ENCODE measurements at regions not wholly inside any gene's neighbourhood (a gene's known extent, or its start where the extent isn't known, plus 50 kb on each side); places are given as distances from the start of the nearest gene placed in this dataset.

DNA sequence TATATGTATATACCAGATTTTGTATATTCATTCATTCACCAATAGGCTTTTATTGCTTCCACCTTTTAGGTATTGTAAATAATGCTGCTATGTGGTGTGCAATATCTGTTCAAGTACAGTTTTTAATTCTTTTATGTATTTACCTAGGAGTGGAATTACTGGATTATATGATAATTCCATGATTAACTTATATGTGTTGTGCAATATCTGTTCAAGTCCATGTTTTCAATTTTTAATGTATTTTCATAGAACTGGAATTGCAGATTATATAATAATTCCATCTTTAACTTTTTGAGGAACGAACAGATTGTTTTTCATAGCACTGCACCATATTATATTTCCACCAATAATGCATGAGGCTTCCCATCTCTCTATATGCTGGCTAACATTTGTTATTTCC, 50.6 kb upstream of the L3MBTL4 start:
- DNase-seq = no peak

DNA sequence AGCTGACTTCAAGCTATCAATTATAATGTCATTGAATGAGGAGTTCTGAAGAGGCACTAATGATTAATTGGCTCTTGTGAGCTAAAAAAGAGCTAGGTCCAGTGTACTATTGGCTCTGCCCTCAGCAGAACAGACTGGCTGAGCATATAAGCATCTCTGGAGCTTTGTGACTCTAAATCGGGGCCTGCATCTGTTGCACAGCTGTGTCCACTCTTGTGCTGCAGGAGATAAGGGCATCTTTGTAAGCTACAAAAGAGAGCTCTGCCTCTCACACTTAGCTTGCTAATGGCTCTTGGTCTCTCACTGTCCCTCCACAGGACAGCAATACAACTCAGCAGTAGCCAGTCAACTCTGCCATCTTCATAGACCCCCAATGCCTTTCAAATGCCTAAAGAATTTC, 61.5 kb upstream of the L3MBTL4 start:
- no peak for DNase-seq

DNA sequence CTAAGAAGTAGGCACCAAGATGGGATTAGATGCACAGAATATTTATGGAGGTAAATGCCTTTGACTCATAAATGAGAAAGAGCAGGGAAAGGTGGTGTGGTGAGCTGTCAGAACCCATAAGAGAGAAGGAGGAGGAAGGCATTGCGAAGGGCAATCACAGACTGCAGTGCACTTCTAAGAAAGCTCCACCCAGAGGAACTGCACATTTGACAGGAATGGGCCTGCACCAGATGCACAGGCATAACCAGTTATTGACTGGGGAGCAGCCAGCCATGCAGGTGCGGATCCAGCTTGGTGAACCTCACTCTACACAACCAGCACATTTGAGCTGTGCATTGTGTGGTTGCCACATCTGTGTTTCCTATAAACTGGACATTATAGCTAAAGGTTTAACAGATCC, 62.2 kb upstream of the L3MBTL4 start:
- DNase-seq = no peak

DNA sequence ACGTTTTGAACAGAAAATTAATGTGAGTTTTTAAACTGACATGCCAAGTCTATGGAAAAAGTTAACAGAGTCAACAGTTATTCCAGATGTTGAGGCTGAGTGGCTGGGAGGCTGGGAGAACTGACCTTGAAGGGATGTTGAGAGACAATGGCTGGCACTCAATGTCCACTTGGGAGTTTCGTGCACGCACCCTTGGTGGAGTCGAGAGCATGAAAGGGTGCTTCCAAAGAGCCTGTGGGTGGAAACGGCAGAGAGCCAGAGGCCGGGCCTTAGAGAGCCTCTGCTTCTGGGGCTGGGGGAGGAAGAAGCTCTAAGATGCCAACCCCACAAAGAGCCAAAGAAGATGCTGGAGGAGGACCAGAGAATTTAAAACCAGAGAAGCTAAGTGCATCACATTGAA, 63.4 kb upstream of the L3MBTL4 start:
- no peak for DNase-seq

DNA sequence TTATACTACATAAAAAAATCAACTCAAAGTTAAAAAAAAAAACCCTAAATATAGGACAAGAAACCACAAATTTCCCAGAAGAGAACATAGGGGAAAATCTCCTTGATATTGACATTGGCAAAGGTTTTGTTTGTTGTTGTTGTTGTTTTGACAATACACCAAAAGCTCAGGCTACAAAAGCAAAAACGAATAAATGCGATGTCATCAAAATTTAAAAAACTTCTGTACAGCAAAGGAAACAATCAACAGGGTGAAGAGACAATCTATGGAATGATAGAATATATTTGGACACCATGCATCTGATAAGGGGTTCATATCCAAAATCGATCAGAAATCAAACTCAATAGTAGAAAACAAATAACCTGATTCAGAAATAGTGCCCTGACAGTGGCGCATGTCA, 65.0 kb upstream of the L3MBTL4 start:
- no peak for DNase-seq

DNA sequence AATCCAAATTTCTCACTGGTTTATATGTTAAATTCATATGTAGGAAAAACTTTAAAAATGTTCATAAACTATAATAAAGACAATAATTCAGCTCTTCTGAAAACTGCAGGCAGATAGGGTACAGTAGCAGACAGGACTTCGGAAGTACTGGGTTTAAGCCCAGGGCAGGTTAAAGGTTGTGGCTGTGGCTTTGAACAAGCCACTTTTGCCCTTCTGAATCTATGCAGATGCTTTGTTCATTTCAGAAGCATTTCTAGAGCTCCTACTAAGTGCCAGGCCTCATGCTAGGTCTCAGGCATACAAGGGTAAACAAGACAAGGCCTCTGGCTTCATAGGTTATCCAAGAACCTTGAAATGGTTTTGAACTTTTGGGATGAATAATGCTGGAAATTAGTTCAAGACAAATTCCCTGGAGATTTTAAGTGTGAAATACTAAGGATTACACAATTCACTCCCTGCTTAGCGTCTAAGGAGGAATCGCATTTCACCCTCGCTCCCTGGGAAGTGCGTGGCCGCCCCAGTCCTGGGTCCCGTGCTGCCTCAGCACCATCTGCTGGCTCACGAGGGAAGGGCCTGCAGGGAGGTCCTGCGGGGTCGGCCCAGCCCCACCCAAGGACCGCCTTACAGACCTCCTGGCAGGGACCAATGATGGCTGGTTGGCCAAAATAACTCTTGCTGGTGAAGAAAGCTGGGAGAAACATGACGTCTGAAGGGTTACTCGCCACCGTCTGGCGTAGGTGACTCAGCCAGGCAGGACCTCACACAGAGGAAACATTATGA, 67.7 kb upstream of the L3MBTL4 start:
- DNase-seq = peak in 1 of 3 experiments; percentile 46

DNA sequence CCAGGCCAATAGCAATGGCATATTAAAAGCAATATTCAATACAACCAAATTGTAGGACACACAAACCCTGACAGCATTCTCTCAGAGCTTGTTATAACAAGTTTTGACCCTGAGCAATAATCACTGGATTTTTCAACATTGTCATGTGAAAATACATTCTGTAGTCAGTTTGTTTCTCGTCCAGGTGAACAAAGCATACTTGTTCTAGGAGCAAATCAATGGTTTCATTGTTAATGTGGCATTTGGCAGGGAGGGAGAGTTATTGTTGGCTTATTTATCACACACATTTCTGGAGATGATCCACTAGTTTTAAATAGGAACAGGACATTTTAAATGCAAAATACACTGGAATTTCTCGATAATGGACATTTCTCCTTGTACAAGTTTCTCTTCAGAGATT, 69.9 kb upstream of the L3MBTL4 start:
- no peak for DNase-seq

DNA sequence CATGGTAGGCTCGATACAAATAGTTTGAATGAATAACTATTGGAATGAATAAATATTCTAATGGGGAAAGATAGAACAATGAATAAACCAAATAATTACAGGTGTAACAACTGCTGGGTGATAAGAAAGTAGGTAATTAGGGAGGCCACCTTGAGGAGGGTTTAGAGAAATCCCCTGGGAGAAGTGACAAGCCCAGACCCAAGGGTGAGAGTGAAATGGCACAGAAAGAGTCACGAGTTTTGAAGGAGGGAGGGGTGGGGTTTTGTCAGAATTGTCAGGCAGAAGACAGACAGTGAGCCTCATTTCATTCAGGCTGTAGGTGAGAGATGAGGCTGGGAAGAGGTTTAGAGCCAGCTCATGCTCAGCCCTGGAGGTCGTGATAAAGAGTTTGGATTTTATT, 71.6 kb upstream of the L3MBTL4 start:
- no peak for DNase-seq

DNA sequence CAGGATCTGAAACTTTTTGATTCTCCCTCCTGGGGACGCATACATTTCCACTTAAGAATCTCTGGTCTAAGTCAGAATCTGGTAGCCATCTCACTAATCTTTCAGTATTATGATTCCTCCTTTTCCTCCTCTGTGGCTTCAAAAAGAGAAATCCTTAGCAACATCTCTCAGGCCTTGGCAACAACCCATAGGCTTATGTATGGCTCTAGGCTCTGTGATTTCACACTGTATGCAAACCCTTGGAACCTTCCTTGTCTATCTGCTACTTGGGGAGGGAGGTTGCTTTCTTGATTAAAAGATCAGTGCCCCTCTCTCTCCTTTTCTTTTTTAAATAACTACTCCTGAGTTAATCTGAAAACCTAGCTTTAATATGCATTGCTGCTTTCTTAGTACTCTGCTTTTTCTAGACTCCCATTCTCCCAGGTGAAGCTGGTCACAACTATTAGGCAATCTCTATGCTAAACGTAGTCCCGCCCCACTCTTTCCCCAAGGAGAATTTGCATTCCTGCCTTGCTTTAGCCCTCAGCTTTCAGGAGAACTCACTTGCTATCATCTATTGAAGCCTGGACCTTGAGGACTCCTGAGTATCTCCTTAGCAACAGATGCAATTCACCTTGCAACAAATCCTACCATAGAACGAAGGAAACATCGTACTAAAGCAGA, 72.2 kb upstream of the L3MBTL4 start:
- no peak for DNase-seq

DNA sequence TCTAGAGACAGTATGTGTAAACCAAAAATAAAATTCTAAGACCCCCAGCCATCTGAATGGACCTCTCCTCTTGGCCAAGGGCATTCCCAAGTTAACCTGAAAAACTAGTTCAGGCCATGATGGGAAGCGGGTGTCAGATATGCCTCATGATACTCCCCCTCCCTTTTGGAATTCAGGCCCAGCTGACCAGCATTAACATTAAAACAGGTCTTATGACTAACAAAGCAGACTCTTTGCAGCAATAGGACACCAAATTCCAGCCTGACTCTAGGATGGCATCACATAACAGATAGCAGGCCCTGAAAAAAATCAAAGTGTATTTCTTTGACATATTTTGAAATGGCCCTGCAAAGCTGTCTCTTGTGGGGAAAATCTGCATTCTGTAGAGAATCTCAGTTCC, 73.3 kb upstream of the L3MBTL4 start:
- DNase-seq = no peak

DNA sequence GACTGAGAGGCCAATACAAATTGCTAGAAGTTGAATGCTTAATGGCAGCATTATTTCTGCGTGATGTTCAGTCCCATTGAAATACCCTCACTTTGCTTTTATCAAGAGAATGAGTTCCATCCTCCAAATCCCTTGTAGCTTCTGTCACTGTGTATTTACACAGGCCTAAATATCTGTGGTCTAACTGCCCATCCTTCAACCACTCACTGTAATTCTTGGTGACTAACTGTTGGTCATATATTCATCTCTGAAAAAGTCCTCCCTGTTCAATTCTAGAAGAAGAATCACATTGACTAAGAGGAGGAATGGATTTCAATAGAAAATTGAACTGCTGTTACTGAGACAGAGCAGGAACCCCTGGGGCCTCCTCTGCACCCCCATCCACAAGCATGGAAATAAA, 74.2 kb upstream of the L3MBTL4 start:
- DNase-seq = no peak

DNA sequence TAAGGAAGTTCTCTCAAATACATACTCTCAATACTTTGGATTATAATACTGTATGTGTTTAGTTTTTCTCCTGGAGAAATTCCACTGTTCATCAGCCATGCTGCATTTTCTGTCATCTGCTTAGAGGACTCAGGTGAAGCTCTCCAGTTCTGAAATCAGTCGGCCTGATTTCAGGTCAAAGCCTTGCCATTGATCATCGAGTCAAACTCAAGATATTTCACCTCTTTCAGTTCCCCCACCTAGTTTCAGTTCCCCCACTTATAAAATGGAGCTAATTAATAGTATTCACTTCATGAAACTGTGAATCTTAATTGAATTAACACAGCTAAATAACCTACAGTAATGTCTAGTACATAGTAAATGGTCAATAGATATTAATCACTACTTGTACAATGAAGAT, 75.3 kb upstream of the L3MBTL4 start:
- DNase-seq = no peak

DNA sequence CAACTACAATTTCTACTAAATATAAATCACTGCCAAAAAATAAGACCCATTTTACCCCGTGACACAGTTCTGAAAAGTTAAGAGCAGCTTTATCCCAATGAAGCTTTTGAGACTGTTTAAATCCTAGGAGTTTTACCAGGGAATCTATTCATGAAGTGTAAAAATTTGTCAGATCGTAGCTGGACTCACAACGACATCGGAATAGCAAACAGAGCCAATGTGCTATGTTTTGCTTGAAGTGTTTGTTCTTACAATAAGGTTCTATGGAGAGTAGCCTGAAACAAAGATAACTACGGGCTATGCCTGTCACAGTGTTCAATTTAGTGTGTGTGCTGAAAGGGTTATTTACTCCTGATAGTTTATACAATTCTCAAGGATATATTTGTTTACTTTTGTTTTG, 78.5 kb upstream of the L3MBTL4 start:
- DNase-seq = no peak

DNA sequence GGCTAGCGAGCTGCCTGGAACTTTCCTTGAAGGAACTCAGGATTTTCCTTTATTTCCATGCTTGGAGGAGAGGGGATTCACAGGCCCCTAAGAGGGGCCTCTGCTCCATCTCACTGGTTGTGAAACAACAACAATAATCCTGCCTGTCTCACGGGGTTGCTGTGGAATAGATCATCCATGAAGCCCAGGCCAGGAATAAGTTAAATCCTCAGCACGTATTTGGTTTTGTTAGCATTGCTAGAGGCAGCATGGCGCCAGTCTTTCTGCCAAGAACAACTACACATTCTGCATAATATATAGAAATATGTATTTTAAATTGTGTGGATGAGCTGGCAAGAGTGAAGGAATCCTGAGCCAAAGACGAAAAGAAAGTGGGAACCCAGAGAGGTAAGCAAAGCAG, 80.8 kb upstream of the L3MBTL4 start:
- no peak for DNase-seq

DNA sequence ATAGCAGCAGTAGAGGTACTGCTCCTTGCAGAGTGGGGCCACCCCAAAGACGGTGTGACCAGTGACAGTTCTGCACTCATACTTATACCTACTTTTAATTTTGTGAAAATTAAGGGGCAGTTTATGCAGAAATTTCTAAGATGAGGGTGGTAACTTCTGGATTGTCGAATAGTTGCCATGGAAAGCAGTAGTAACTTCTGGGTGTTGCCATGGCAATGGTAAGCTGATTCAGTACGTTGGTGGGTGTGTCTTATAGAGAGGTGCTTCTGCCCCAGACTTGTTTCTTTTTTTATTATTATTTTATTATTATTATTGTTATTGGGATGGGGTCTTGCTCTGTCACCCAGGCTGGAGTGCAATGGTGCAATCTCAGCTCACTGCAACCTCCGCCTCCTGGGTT, 82.8 kb upstream of the L3MBTL4 start:
- DNase-seq = no peak

DNA sequence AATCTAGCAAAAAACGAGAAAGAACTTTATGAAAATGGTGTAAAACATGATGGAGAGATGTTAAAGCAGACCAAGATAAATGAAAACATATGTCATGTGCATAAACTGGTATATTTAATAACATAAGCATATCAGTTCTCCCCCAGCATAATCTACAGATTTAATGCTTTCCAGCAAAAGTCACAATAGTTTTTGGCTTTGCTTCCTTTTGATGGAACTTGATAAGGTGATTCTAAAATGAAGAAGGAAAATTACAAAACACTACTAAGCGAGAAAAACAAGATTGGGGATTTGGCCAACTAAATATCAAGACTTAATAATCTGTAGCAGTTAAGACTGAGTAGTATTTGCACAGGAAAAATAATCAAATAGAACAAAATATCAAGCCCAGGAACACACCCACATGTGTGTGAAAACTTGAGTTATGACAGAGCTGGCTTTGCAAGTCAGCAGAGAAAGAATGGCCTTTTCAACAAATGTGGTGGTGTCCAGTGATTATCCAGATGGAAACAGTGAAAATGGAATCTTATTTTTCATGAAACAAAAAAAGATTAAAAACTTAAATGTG, 83.7 kb upstream of the L3MBTL4 start:
- DNase-seq = no peak

DNA sequence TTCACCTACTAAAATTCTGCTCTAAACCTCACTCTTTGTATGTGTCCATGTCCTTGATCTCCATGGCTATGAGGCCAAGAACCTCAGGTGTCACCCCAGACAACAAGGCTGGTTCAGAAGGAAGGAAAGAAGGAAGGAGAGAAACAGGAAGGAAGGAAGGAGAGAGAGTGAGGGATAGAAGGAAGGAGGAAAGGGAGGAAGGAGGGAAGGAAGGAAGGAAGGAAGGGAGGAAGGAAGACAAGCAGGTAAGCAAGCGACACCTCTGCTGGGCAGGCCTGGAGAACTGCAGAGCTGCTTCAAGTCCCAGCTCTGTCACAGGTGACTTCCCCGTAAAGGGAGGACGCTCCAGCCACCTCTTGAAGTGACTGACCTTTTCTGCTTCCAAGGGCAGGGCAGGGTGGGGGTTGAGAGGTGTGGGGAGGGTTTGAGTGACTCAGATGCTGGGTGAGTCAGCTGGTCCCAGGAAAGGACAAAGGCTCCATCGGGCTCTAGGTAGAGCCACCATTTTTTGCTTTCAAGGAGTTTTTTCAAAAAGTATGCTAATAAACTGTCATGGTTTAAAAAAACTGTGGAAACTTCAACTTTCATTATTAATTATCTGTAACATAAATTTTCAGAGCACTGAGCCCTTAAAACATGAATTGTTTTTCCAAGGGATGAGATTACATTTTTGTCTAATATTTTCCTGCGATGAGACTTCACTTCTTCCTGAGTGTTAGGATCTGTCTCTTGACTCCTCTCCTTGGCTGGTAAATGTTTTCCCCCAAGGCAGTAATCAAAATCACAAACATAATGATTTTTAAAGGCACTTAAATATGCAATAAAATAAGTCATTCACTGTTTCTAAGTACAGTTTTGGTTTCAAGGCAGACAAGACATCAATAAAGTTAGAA, 90.1 kb upstream of the L3MBTL4 start:
- DNase-seq = no peak

DNA sequence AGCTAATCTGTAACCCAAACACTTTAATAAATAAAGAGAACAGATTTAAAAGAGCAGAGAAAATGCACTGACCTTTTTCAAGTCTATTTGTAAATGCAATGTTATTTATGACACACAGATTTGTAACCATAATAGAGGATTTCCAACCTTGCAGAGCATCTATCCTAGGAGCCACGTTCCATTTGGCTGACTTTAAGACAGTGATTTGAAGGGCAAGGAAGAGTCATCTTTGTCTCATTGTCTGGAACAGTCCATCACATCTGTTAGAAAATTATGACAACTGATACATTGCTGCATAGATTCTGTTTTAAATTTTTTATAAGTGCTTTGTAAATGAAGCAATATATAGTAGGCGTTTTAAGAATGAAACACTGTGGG, 90.8 kb upstream of the L3MBTL4 start:
- no peak for DNase-seq

DNA sequence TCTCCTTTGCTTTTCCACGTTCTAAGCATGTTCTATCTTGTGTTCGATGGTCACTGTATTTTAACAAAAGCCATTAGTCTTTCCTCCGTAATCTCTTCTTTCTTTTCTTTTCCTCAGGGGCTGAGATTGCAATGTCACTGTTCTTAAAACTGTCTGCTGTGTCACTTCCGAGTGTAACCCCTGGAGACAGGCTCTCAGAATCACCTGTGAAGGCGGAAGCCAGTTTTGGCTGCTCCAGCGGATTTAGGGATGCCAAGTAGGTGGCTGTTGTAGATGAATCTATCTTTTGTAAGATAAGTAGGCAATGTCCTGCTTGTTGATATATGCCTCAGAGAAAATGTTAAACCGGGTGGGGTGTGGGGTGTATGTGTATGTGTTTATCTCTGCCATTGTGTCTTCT, 94.7 kb upstream of the L3MBTL4 start:
- no peak for DNase-seq

DNA sequence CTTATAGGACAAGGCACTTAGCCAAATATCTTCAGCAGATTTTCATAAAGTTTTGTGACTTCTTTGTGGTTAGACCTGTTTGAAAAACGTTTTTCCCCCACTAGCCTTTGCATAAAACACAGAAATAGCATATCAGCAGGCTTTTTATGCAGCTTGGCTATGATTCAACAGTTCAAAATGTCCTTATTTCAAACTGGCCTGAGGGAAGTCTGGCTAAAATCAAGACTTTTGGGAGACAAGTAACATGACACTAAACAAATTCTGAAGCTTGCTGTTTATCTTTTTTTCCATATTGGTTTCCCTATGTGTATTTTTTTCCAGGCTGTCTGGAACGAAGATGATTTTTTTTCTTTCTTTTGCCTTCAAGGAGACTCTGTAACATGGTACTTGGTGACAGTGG, 95.1 kb upstream of the L3MBTL4 start:
- DNase-seq = no peak

DNA sequence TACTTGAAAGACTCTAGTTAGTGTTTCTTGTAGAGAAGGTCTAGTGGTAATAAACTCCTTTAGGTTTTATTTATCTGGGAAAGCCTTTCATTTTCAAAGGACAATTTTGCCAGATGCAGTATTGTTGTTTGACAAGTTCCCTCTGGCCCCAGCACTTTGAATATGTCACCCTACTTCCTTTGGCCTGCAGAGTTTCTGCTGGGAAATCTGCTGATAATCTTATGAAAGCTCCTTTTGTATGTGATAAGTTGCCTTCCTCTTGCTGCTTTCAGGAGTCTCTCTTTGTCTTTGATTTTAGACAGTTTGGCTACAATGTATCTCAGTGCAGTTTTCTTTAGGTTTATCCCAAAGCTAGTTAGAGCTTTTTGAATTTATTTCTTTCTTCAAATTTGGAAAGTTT, 106.2 kb upstream of the L3MBTL4 start:
- DNase-seq = no peak

DNA sequence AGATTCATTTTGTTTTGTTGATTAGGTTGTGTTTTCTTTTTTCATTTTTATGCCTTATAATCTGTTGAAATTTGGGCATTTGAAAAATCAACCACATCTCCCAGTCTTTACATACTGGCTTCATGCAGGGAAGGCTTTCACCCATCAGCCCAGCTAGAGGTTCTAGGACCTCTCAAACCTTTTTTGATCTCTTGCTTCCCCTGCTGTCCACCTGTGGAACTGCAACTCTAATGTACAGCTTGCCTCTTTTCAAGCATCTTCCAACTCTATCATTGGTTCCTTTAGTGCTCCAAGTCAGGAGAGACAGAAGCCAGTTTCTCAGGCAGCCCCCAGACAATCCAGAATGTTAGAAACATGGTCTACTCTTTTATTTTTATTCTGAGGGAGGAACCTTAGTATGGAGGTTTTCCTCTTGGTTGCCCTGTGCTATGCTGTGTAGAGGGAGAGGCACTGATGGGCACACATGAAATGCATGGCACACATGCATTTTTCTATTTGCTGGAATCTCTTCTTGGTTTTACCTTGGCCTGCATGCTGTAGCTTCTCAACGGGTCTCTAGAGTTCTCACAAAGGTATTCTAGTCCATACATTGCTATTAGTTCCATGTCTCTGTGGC, 107.2 kb upstream of the L3MBTL4 start:
- DNase-seq = peak in 2 of 3 experiments; percentile 55 to 63

DNA sequence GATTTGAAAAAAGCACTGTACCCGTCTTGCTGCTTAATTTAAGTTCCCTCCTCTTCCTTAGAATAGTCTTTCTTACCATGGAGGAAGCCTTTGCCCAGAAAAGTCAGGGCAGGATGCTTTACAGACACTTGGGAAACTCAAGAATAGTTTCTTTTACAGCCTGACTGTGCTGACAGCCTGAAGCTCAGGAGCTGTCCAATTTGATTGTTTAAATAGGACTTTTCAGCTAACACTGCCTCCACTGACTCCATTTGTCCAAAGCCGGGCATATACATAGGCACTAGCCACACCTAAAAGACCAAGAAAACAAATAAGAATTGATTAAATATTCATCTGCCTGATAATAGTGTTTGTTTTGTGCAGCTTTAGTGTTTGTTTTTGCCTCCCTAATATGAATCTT, 110.9 kb upstream of the L3MBTL4 start:
- no peak for DNase-seq

Measured in NCI-H1417 (cell line).